HCT116 (cell line): ENCODE measurements at regions not wholly inside any gene's neighbourhood (a gene's known extent, or its start where the extent isn't known, plus 50 kb on each side); places are given as distances from the start of the nearest gene placed in this dataset.

Experiments
- ATAC-seq: fragments of 200-7000 bp; cut with Tn5 transposase; 2 replicates; pipeline ENCODE4 v1.9.1; 2020; ENCODE audit warnings: mild to moderate bottlenecking, moderate library complexity
- BruUV-seq: library from RNA; stranded (reverse); fragments of 400-500 nt; replicated peaks from 2 replicates; lab custom pipeline; 2021; lab: Mats Ljungman, UMichigan
- CTCF ChIA-PET: fragments of 300-600 bp; sonication (Branson Sonifier 250); formaldehyde crosslinking; loops from one replicate; lab custom pipeline; 2021; ENCODE audit warnings: antibody characterized with exemption; lab: Charles Lee
- POLR2A ChIA-PET: fragments of 300-600, 350-600 bp; sonication (Branson Sonifier 250); formaldehyde crosslinking; loops from one replicate; lab custom pipeline; 2021; ENCODE audit warnings: antibody characterized with exemption; lab: Charles Lee
- RAD21 ChIA-PET, 2 experiments: fragments of 300-600 bp; sonication (Branson Sonifier 250); formaldehyde crosslinking; loops; one replicate each; lab custom pipeline; 2023; ENCODE audit warnings: low total read pairs in 2 of 2; ENCODE audit not compliant: uncharacterized antibody in 2 of 2, unreplicated experiment in 2 of 2, low non-redundant PET in 1 of 2; lab: Charles Lee
- DNase-seq: peaks from one replicate; pipeline ENCODE4 v3.0.0-alpha.2; 2010; ENCODE audit warnings: low read depth, low spot score
- H2AFZ ChIP-seq: fragments of 200-600 bp; shearing (Covaris generic), sonication (generic); 2 replicates; pipeline ENCODE4 v1.6.1; 2017; ENCODE audit warnings: low read depth, mixed run types, mixed read lengths, antibody characterized with exemption, low read length; ENCODE audit not compliant: poor library complexity, severe bottlenecking
- H3K27ac ChIP-seq: 2 replicates; pipeline ENCODE4 v1.5.1; 2012; ENCODE audit warnings: low read depth, low read length
- H3K27me3 ChIP-seq: fragments of 200-600 bp; sonication (generic); 2 replicates; pipeline ENCODE4 v1.6.1; 2016; ENCODE audit warnings: mixed run types, low read length, mixed read lengths; ENCODE audit not compliant: insufficient read depth
- H3K36me3 ChIP-seq, 2 experiments: fragments of 200-500 bp in 1 of 2; fragments of 200-600 bp in 1 of 2; sonication (Bioruptor generic) in 1 of 2; sonication (generic) in 1 of 2; 2 replicates each; pipeline versions ENCODE4 v1.5.1 to v1.6.1; 2014 to 2016; ENCODE audit warnings: low read length in 2 of 2, inconsistent platforms in 1 of 2, mixed read lengths in 1 of 2, mixed run types in 1 of 2; ENCODE audit not compliant: insufficient read depth in 2 of 2, control insufficient read depth in 1 of 2
- H3K4me1 ChIP-seq, 2 experiments: fragments of 200-600 bp in 1 of 2; sonication (generic) in 1 of 2; 2 replicates each; pipeline versions ENCODE4 v1.5.1 to v1.6.1; 2012 to 2017; ENCODE audit warnings: low read length in 2 of 2, inconsistent platforms in 1 of 2, mild to moderate bottlenecking in 1 of 2, mixed read lengths in 1 of 2, mixed run types in 1 of 2, moderate library complexity in 1 of 2; ENCODE audit not compliant: insufficient read depth in 2 of 2, control insufficient read depth in 1 of 2
- H3K4me2 ChIP-seq: fragments of 200-600 bp; sonication (generic); 2 replicates; pipeline ENCODE4 v1.6.1; 2017; ENCODE audit warnings: mixed run types, low read length, mixed read lengths
- H3K4me3 ChIP-seq, 2 experiments: fragments of 200-600 bp in 1 of 2; sonication (generic) in 1 of 2; replicated peaks in 1 of 2; 2 replicates each; pipeline ENCODE4 v1.5.1; 2011 to 2016; ENCODE audit warnings: low read length in 2 of 2, control low read depth in 1 of 2, low read depth in 1 of 2, mild to moderate bottlenecking in 1 of 2, mixed read lengths in 1 of 2, mixed run types in 1 of 2
- H3K79me2 ChIP-seq: fragments of 200-600 bp; sonication (generic); 2 replicates; pipeline ENCODE4 v1.6.1; 2017; ENCODE audit warnings: mild to moderate bottlenecking, mixed run types, low read length, moderate library complexity, mixed read lengths; ENCODE audit not compliant: insufficient read depth
- H3K9ac ChIP-seq: fragments of 200-600 bp; sonication (generic); 2 replicates; pipeline ENCODE4 v1.6.1; 2016; ENCODE audit warnings: low read length, mixed read lengths
- H3K9me2 ChIP-seq: fragments of 200-600 bp; sonication (generic), shearing (Covaris generic); 2 replicates; pipeline ENCODE4 v1.6.1; 2017; ENCODE audit warnings: mixed run types, mild to moderate bottlenecking, moderate library complexity; ENCODE audit not compliant: insufficient read depth
- H3K9me3 ChIP-seq, 2 experiments: fragments of 200-500 bp in 1 of 2; fragments of 200-600 bp in 1 of 2; sonication (Bioruptor generic) in 1 of 2; sonication (generic) in 1 of 2; 2 replicates each; pipeline ENCODE4 v1.6.1; 2014 to 2017; ENCODE audit warnings: low read length in 2 of 2, mixed read lengths in 2 of 2, inconsistent platforms in 1 of 2, low read depth in 1 of 2, mild to moderate bottlenecking in 1 of 2, mixed run types in 1 of 2, moderate library complexity in 1 of 2; ENCODE audit not compliant: control insufficient read depth in 1 of 2, insufficient read depth in 1 of 2
- H4K20me1 ChIP-seq: fragments of 200-600 bp; sonication (generic), shearing (Covaris generic); 2 replicates; pipeline ENCODE4 v1.6.1; 2017; ENCODE audit warnings: mixed run types, mild to moderate bottlenecking, moderate library complexity; ENCODE audit not compliant: insufficient read depth
- CBX3 ChIP-seq: IDR thresholded peaks from 2 replicates; pipeline ENCODE4 v1.6.1; 2012; ENCODE audit warnings: low read depth
- EGR1 ChIP-seq: IDR thresholded peaks from 2 replicates; pipeline ENCODE4 v1.6.1; 2012; ENCODE audit warnings: low read depth
- POLR2A ChIP-seq: IDR thresholded peaks from 2 replicates; pipeline ENCODE4 v1.7.0; 2011; ENCODE audit warnings: borderline replicate concordance; ENCODE audit not compliant: insufficient read depth, insufficient read length; ENCODE audit errors: extremely low read depth
- SP1 ChIP-seq: IDR thresholded peaks from 2 replicates; pipeline ENCODE4 v1.6.1; 2012; ENCODE audit warnings: low read depth
- YY1 ChIP-seq: IDR thresholded peaks from 2 replicates; pipeline ENCODE4 v1.6.1; 2011; ENCODE audit warnings: low read length, low read depth, moderate library complexity, mild to moderate bottlenecking; ENCODE audit not compliant: insufficient replicate concordance; ENCODE audit errors: extremely low read depth
- intact Hi-C: fragments of 100-400 bp; cut with micrococcal nuclease; formaldehyde crosslinking; loops from 2 replicates; pipeline ENCODE4 v1.10.0; 2022

GRCh38 chr6:141470810-141471209 lies 661.9 kb upstream of the GJE1 start:
- ChIA-PET POLR2A (no interaction called here), RAD21 (no interaction called here), CTCF (no interaction called here)
- intact Hi-C loops: no loop called here
- Histone ChIP-seq H3K79me2 (no peaks in the 10 kb centered on the region), H2AFZ (no peak overlapping the region), H3K9me3 (no peaks in the 10 kb centered on the region), H3K27ac (no peak overlapping the region), H3K4me1 (no peaks in the 10 kb centered on the region), H3K36me3 (no peaks in the 10 kb centered on the region), H4K20me1 (no peaks in the 10 kb centered on the region), H3K9me2 (no peaks in the 10 kb centered on the region), H3K27me3 (no peaks in the 10 kb centered on the region), H3K4me2 (no peak overlapping the region), H3K9ac (no peak overlapping the region), H3K4me3 (no peak overlapping the region)
- TF ChIP-seq CBX3: no peak
- no peak for TF ChIP-seq SP1
- no peak for TF ChIP-seq EGR1
- TF ChIP-seq YY1: no peak
- no peak for DNase-seq
- no TSS peak for BruUV-seq
- no peak for ATAC-seq

DNA sequence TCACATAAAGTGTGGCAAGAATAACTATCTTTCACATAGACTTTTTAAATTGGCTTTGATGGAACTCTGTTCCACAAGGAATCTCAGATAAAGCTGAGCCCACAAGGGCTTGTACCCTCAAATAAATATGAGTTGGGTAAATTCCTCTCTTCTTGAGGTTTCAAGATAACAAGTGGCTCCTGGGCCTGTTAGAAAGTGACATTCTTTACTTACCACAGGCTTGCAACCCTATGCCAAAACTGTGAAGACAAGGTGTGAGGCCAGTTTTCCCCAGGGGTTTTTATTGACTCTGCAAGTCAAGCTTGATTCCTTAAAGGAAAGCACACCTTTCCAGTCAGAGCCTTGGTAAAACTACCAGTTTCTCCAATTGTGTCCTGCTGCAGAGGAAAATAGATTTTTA lies 664.8 kb upstream of the GJE1 start:
- Histone ChIP-seq H3K4me3 (no peak overlapping the region), H3K9me2 (no peaks in the 10 kb centered on the region), H3K36me3 (no peaks in the 10 kb centered on the region), H3K4me2 (no peak overlapping the region), H4K20me1 (no peaks in the 10 kb centered on the region), H3K27ac (no peak overlapping the region), H3K79me2 (no peaks in the 10 kb centered on the region), H3K9ac (no peak overlapping the region), H3K27me3 (no peaks in the 10 kb centered on the region), H3K4me1 (no peaks in the 10 kb centered on the region), H2AFZ (no peak overlapping the region), H3K9me3 (no peaks in the 10 kb centered on the region)
- TF ChIP-seq SP1 (no peak), POLR2A (no peak)
- BruUV-seq: no TSS peak
- ChIA-PET CTCF (interaction anchor here (0.6 kb wide), 1 partner anchor 349 kb away, joined by 3 read pairs; no protein-coding TSS in a partner anchor), POLR2A (no interaction called here), RAD21 (no interaction called here)
- DNase-seq (no peak), ATAC-seq (no peak)
- intact Hi-C loops: no loop called here
